Suppressor macrophage treated with lipopolysaccharide for 4 hours (primary cell): ENCODE measurements at regions not wholly inside any gene's neighbourhood (a gene's known extent, or its start where the extent isn't known, plus 50 kb on each side); places are given as distances from the start of the nearest gene placed in this dataset.
A peak's percentile ranks its signal among the peaks of the same experiment; 100 is the strongest.
"Not testable (repeated sequence)": the region's sequence is repeated elsewhere in the genome, so short reads cannot be mapped to it uniquely, and the experiment has no call there.

Experiments
- DNase-seq: peaks from one replicate; pipeline ENCODE4 v3.0.0-alpha.2; 2020

GRCh38 chr10:30196559-30196958, 137.2 kb upstream of the JCAD start:
- not testable (repeated sequence) for DNase-seq

- DNase-seq: no peak
These were observed 133.6 kb upstream of the JCAD start for GRCh38 chr10:30192846-30193608.

- DNase-seq: no peak
These were observed 131.5 kb upstream of the JCAD start for GRCh38 chr10:30190577-30191552.

- DNase-seq: no peak
These were observed 129.8 kb upstream of the JCAD start for GRCh38 chr10:30189238-30189580.

- no peak for DNase-seq
These were observed 129.3 kb upstream of the JCAD start for GRCh38 chr10:30188556-30189237.

GRCh38 chr10:30188101-30188500, 128.7 kb upstream of the JCAD start:
- no peak for DNase-seq

GRCh38 chr10:30187010-30187409, 127.6 kb upstream of the JCAD start:
- no peak for DNase-seq

- peak; percentile 2 for DNase-seq
These were observed 127.0 kb upstream of the JCAD start for GRCh38 chr10:30186371-30186875.

GRCh38 chr10:30185916-30186315, 126.5 kb upstream of the JCAD start:
- DNase-seq: no peak

GRCh38 chr10:30185341-30185740, 126.0 kb upstream of the JCAD start:
- no peak for DNase-seq

- no peak for DNase-seq
These were observed 125.1 kb upstream of the JCAD start for GRCh38 chr10:30184397-30185033.

- no peak for DNase-seq
These were observed 123.6 kb upstream of the JCAD start for GRCh38 chr10:30183055-30183402.

GRCh38 chr10:30182191-30183054, 123.0 kb upstream of the JCAD start:
- DNase-seq: no peak

- no peak for DNase-seq
These were observed 119.1 kb upstream of the JCAD start for GRCh38 chr10:30178356-30178964.

GRCh38 chr10:30176776-30177533, 117.6 kb upstream of the JCAD start:
- no peak for DNase-seq

- no peak for DNase-seq
These were observed 116.8 kb upstream of the JCAD start for GRCh38 chr10:30176182-30176581.

GRCh38 chr10:30172673-30173072, 113.3 kb upstream of the JCAD start:
- no peak for DNase-seq

- DNase-seq: no peak
These were observed 112.7 kb upstream of the JCAD start for GRCh38 chr10:30172091-30172490.

- DNase-seq: no peak
These were observed 112.2 kb upstream of the JCAD start for GRCh38 chr10:30171601-30172000.

GRCh38 chr10:30170814-30171213, 111.4 kb upstream of the JCAD start:
- DNase-seq: no peak

- no peak for DNase-seq
These were observed 110.8 kb upstream of the JCAD start for GRCh38 chr10:30170146-30170545.
